Hepatocyte (in vitro differentiated cells): ENCODE measurements at regions not wholly inside any gene's neighbourhood (a gene's known extent, or its start where the extent isn't known, plus 50 kb on each side); places are given as distances from the start of the nearest gene placed in this dataset.

Experiments used
- CTCF ChIP-seq: fragments of 200-600 bp; sonication (generic); IDR thresholded peaks from 2 replicates; pipeline ENCODE4 v1.5.1; 2016; ENCODE audit warnings: antibody characterized with exemption, mild to moderate bottlenecking; ENCODE audit not compliant: poor library complexity
- EZH2phosphoT487 ChIP-seq: fragments of 200-600 bp; sonication (generic); IDR thresholded peaks from one replicate; pipeline ENCODE4 v1.6.1; 2018; ENCODE audit warnings: antibody characterized with exemption, mild to moderate bottlenecking, low read depth, moderate library complexity; ENCODE audit not compliant: unreplicated experiment, severe bottlenecking

GRCh38 chr14:30118992-30119640 lies 191.5 kb upstream of the PRKD1 start:
- TF ChIP-seq CTCF (no peak), EZH2phosphoT487 (no peak)
